A549 (cell line): ENCODE measurements at regions not wholly inside any gene's neighbourhood (a gene's known extent, or its start where the extent isn't known, plus 50 kb on each side); places are given as distances from the start of the nearest gene placed in this dataset.

Experiments
- MAZ ChIP-seq: fragments of 150-350 bp; IDR thresholded peaks from 2 replicates; pipeline ENCODE4 v1.6.1; 2014; ENCODE audit warnings: antibody characterized with exemption, low read depth, low read length, borderline replicate concordance
- POLR2A ChIP-seq: IDR thresholded peaks from 2 replicates; pipeline ENCODE4 v1.6.1; 2012; ENCODE audit warnings: mild to moderate bottlenecking, low read length
- ZC3H11A ChIP-seq: fragments of 450-650 bp; IDR thresholded peaks from 2 replicates; pipeline ENCODE4 v1.6.1; 2014; ENCODE audit warnings: antibody characterized with exemption, mild to moderate bottlenecking
- TF ChIP-seq, protein P1 (sequence below): fragments of >200 bp; sonication (Bioruptor Twin); formaldehyde crosslinking; IDR thresholded peaks from 3 replicates; pipeline ENCODE4 v1.5.1; 2016
- TF ChIP-seq, protein P2 (sequence below): fragments of 150-350 bp; IDR thresholded peaks from 2 replicates; pipeline ENCODE4 v1.6.1; 2014; ENCODE audit warnings: low read depth, mild to moderate bottlenecking, low read length
- TF ChIP-seq, protein P3 (sequence below): fragments of 200-600 bp; sonication (generic); IDR thresholded peaks from 2 replicates; pipeline ENCODE4 v1.6.1; 2016; ENCODE audit warnings: antibody characterized with exemption, mild to moderate bottlenecking, moderate library complexity

DNA sequence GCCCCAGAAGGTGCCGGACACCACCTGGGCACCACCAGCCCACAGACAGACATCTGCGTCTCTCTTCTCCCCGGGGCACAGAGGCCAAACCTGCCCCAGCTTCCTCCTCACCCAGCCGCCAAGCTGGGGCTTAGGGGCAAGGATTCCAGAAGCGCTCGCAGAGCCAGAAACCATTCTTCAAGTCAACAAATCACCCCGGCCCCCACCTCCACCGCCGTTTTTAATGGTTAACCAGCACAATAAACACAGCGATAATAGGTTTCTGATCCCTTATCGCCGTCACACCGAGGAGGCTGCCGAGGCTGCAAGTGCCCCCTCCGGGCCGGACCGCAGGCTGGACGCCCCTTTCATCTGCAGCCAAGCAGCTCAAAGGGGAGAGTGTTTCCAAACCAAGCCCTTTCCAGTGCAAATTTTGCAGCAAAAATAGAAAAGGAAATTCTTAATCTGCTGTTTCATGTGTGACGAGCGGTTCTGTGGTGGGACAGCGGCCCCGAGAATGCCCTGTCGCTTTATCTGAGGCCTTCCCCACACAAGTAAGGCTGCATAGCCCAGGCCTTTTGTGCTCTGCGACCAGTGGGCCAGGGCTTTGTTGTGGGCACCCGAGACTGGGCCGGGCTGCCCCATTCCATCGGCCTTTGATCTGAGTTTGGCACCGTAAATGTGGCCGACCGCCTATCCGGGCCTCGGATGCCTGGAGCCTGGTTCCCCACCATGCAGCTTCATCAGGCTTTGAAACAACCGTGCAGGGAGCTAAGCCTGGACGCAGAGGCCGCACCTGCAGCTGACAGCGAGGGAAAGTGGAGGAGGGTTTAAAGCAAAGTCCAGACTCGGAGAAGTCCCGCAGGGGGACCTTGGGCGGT is 83.2 kb downstream of the FOXL3 start:
- TF ChIP-seq POLR2A (no peak), MAZ (no peak), ZC3H11A (no peak)
- TF ChIP-seq, protein P1, sequence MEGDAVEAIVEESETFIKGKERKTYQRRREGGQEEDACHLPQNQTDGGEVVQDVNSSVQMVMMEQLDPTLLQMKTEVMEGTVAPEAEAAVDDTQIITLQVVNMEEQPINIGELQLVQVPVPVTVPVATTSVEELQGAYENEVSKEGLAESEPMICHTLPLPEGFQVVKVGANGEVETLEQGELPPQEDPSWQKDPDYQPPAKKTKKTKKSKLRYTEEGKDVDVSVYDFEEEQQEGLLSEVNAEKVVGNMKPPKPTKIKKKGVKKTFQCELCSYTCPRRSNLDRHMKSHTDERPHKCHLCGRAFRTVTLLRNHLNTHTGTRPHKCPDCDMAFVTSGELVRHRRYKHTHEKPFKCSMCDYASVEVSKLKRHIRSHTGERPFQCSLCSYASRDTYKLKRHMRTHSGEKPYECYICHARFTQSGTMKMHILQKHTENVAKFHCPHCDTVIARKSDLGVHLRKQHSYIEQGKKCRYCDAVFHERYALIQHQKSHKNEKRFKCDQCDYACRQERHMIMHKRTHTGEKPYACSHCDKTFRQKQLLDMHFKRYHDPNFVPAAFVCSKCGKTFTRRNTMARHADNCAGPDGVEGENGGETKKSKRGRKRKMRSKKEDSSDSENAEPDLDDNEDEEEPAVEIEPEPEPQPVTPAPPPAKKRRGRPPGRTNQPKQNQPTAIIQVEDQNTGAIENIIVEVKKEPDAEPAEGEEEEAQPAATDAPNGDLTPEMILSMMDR = no peak
- TF ChIP-seq, protein P2, sequence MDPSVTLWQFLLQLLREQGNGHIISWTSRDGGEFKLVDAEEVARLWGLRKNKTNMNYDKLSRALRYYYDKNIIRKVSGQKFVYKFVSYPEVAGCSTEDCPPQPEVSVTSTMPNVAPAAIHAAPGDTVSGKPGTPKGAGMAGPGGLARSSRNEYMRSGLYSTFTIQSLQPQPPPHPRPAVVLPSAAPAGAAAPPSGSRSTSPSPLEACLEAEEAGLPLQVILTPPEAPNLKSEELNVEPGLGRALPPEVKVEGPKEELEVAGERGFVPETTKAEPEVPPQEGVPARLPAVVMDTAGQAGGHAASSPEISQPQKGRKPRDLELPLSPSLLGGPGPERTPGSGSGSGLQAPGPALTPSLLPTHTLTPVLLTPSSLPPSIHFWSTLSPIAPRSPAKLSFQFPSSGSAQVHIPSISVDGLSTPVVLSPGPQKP = no peak
- TF ChIP-seq, protein P3, sequence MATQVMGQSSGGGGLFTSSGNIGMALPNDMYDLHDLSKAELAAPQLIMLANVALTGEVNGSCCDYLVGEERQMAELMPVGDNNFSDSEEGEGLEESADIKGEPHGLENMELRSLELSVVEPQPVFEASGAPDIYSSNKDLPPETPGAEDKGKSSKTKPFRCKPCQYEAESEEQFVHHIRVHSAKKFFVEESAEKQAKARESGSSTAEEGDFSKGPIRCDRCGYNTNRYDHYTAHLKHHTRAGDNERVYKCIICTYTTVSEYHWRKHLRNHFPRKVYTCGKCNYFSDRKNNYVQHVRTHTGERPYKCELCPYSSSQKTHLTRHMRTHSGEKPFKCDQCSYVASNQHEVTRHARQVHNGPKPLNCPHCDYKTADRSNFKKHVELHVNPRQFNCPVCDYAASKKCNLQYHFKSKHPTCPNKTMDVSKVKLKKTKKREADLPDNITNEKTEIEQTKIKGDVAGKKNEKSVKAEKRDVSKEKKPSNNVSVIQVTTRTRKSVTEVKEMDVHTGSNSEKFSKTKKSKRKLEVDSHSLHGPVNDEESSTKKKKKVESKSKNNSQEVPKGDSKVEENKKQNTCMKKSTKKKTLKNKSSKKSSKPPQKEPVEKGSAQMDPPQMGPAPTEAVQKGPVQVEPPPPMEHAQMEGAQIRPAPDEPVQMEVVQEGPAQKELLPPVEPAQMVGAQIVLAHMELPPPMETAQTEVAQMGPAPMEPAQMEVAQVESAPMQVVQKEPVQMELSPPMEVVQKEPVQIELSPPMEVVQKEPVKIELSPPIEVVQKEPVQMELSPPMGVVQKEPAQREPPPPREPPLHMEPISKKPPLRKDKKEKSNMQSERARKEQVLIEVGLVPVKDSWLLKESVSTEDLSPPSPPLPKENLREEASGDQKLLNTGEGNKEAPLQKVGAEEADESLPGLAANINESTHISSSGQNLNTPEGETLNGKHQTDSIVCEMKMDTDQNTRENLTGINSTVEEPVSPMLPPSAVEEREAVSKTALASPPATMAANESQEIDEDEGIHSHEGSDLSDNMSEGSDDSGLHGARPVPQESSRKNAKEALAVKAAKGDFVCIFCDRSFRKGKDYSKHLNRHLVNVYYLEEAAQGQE = no peak
